A673 (cell line): ENCODE measurements at regions not wholly inside any gene's neighbourhood (a gene's known extent, or its start where the extent isn't known, plus 50 kb on each side); places are given as distances from the start of the nearest gene placed in this dataset.

Experiments
- BruUV-seq: library from RNA; stranded (reverse); fragments of 400-500 nt; replicated peaks from 2 replicates; lab custom pipeline; 2021; lab: Mats Ljungman, UMichigan
- CTCF ChIA-PET: fragments of 300-600 bp; sonication (Branson Sonifier 250); formaldehyde crosslinking; loops from one replicate; lab custom pipeline; 2022; ENCODE audit warnings: antibody characterized with exemption; lab: Charles Lee
- POLR2A ChIA-PET: fragments of 300-600 bp; sonication (Branson Sonifier 250); formaldehyde crosslinking; loops from one replicate; lab custom pipeline; 2022; ENCODE audit warnings: antibody characterized with exemption; ENCODE audit not compliant: low non-redundant PET; lab: Charles Lee
- DNase-seq: peaks from one replicate; pipeline ENCODE4 v3.0.0-alpha.2; 2015; ENCODE audit warnings: low spot score
- H3K27ac ChIP-seq: fragments of 200-600 bp; sonication (generic); 2 replicates; pipeline ENCODE4 v1.5.1; 2016; ENCODE audit warnings: mixed run types, low read depth, mild to moderate bottlenecking, mixed read lengths, antibody characterized with exemption, low read length; ENCODE audit not compliant: poor library complexity, severe bottlenecking
- H3K27me3 ChIP-seq: fragments of 200-600 bp; sonication (generic); replicated peaks from 2 replicates; pipeline ENCODE4 v1.6.1; 2017; ENCODE audit warnings: mixed run types, low read depth, mild to moderate bottlenecking, mixed read lengths, antibody characterized with exemption, low read length; ENCODE audit not compliant: insufficient read depth, poor library complexity
- H3K36me3 ChIP-seq: fragments of 200-600 bp; sonication (generic); 2 replicates; pipeline ENCODE4 v1.6.1; 2016; ENCODE audit warnings: mixed run types, mild to moderate bottlenecking, mixed read lengths, antibody characterized with exemption, low read length; ENCODE audit not compliant: insufficient read depth, poor library complexity, severe bottlenecking
- H3K4me1 ChIP-seq: fragments of 200-600 bp; sonication (generic); 2 replicates; pipeline ENCODE4 v1.6.1; 2017; ENCODE audit warnings: mixed run types, mild to moderate bottlenecking, mixed read lengths, antibody characterized with exemption, low read length; ENCODE audit not compliant: insufficient read depth, poor library complexity, severe bottlenecking
- H3K4me3 ChIP-seq: fragments of 200-600 bp; sonication (generic); 2 replicates; pipeline ENCODE4 v1.5.1; 2016; ENCODE audit warnings: low read depth, mixed run types, mild to moderate bottlenecking, mixed read lengths, low read length; ENCODE audit not compliant: poor library complexity, severe bottlenecking
- H3K9me3 ChIP-seq: fragments of 200-600 bp; sonication (generic); 2 replicates; pipeline ENCODE4 v1.6.1; 2016; ENCODE audit warnings: mixed run types, low read depth, mild to moderate bottlenecking, mixed read lengths, antibody characterized with exemption, low read length; ENCODE audit not compliant: poor library complexity, severe bottlenecking
- CTCF ChIP-seq: fragments of 300-800, 200-600 bp; sonication (generic); conservative IDR thresholded peaks from 2 replicates; pipeline ENCODE4 v1.5.1; 2017; ENCODE audit warnings: low read depth, mild to moderate bottlenecking, antibody characterized with exemption, low read length, moderate library complexity, mixed read lengths
- EZH2 ChIP-seq: fragments of 200-600 bp; sonication (generic); IDR thresholded peaks from 2 replicates; pipeline ENCODE4 v1.6.1; 2017; ENCODE audit warnings: borderline replicate concordance, low read depth, mild to moderate bottlenecking, mixed read lengths, antibody characterized with exemption, low read length; ENCODE audit not compliant: poor library complexity, severe bottlenecking
- intact Hi-C: fragments of 100-400 bp; cut with micrococcal nuclease; formaldehyde crosslinking; loops from one replicate; pipeline ENCODE4 v1.10.0; 2022; ENCODE audit not compliant: unreplicated experiment

GRCh38 chr9:69986970-69987369 is 56.7 kb upstream of the MAMDC2 start:
- no peak for DNase-seq

GRCh38 chr9:69987457-69987856 is 56.2 kb upstream of the MAMDC2 start:
- TF ChIP-seq CTCF = no peak
- TF ChIP-seq EZH2 = no peak
- no TSS peak for BruUV-seq
- no peaks in the 10 kb centered on the region for H3K9me3 ChIP-seq
- DNase-seq = no peak
- H3K27ac ChIP-seq = no peak overlapping the region
- CTCF ChIA-PET = no interaction called here
- H3K36me3 ChIP-seq = no peaks in the 10 kb centered on the region
- H3K27me3 ChIP-seq = peaks cover 33% of the 10 kb centered on the region
- no peaks in the 10 kb centered on the region for H3K4me1 ChIP-seq
- intact Hi-C loops = no loop called here
- H3K4me3 ChIP-seq = no peak overlapping the region
- POLR2A ChIA-PET = no interaction called here

More at GRCh38 chr9:69986970-69987369, 56.7 kb upstream of the MAMDC2 start:
- no peaks in the 10 kb centered on the region for H3K9me3 ChIP-seq
- TF ChIP-seq EZH2 (no peak), CTCF (no peak)
- peaks cover 28% of the 10 kb centered on the region for H3K27me3 ChIP-seq
- H3K4me3 ChIP-seq = no peak overlapping the region
- POLR2A ChIA-PET = no interaction called here
- no peaks in the 10 kb centered on the region for H3K36me3 ChIP-seq
- intact Hi-C loops = no loop called here
- H3K4me1 ChIP-seq = no peaks in the 10 kb centered on the region
- no peak overlapping the region for H3K27ac ChIP-seq
- no TSS peak for BruUV-seq
- CTCF ChIA-PET = no interaction called here

DNA sequence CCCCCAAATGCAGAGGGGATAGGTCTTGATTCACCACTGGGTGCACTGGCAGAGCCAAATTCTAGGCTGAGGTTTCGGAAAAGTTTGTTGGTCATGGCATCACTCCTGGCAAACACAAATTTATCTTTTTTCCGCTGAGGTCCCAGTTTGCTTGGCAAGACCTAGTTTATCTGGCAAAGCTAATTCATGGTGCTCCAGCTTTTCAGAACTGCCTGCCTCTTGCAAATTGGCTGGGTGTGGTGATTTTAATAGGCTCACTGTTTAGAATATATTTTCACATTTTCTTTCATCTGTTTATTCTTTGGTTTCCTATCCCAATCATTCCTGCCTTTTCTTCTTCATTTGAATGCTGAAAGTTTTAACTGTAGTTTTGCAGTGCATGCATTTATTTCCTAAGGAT is 50.5 kb upstream of the MAMDC2 start:
- POLR2A ChIA-PET = no interaction called here
- intact Hi-C loops = no loop called here
- Histone ChIP-seq H3K36me3 (no peaks in the 10 kb centered on the region), H3K4me3 (no peak overlapping the region), H3K9me3 (no peaks in the 10 kb centered on the region), H3K27ac (no peak overlapping the region), H3K27me3 (peaks cover 28% of the 10 kb centered on the region), H3K4me1 (no peaks in the 10 kb centered on the region)
- BruUV-seq = no TSS peak
- CTCF ChIA-PET = no interaction called here
- TF ChIP-seq CTCF = no peak
- no peak for TF ChIP-seq EZH2
- no peak for DNase-seq
